Heart left ventricle (tissue), 16 donors: ENCODE measurements at regions not wholly inside any gene's neighbourhood (a gene's known extent, or its start where the extent isn't known, plus 50 kb on each side); places are given as distances from the start of the nearest gene placed in this dataset.

Experiments
- ATAC-seq, 4 donors: fragments of 200-7000 bp; cut with Tn5 transposase; one replicate each; pipeline ENCODE4 v1.9.1; 2020 to 2022; ENCODE audit warnings: moderate library complexity in 4 of 4, mild to moderate bottlenecking in 3 of 4, moderate number of reproducible peaks in 1 of 4
- DNase-seq, 5 donors: peaks; one replicate each; pipeline ENCODE4 v3.0.0-alpha.2; 2020
- H3K27ac ChIP-seq, 12 donors: fragments of 200-600 bp; sonication (generic) in 4 of 12; one replicate each; pipeline versions ENCODE4 v1.5.0 to v1.8.0; 2016 to 2022; ENCODE audit warnings: mild to moderate bottlenecking in 2 of 12
- H3K27me3 ChIP-seq, 9 donors: fragments of 200-600 bp; sonication (generic) in 2 of 9; one replicate each; pipeline versions ENCODE4 v1.5.1 to v1.8.0; 2016 to 2022; ENCODE audit warnings: mild to moderate bottlenecking in 3 of 9
- H3K36me3 ChIP-seq, 9 donors: fragments of 200-600 bp; sonication (generic) in 2 of 9; one replicate each; pipeline versions ENCODE4 v1.5.0 to v1.8.0; 2018 to 2022; ENCODE audit warnings: mild to moderate bottlenecking in 2 of 9
- H3K4me1 ChIP-seq, 12 donors: fragments of 200-600 bp; sonication (generic) in 4 of 12; one replicate each; pipeline versions ENCODE4 v1.5.0 to v1.8.0; 2016 to 2022; ENCODE audit warnings: mild to moderate bottlenecking in 3 of 12
- H3K4me3 ChIP-seq, 12 donors: fragments of 200-600 bp; sonication (generic) in 4 of 12; one replicate each; pipeline versions ENCODE4 v1.5.0 to v1.8.0; 2017 to 2022; ENCODE audit warnings: mild to moderate bottlenecking in 9 of 12, moderate library complexity in 4 of 12
- H3K9me3 ChIP-seq, 12 donors: fragments of 200-600 bp; sonication (generic) in 4 of 12; one replicate each; pipeline versions ENCODE4 v1.5.0 to v1.8.0; 2016 to 2022; ENCODE audit warnings: mild to moderate bottlenecking in 1 of 12
- POLR2A ChIP-seq, 2 donors: fragments of 450-650 bp; IDR thresholded peaks; one replicate each; pipeline ENCODE4 v1.6.1; 2017; ENCODE audit warnings: antibody characterized with exemption in 2 of 2, mild to moderate bottlenecking in 2 of 2, moderate library complexity in 2 of 2
- WGBS, 4 donors: extraction: QIAGEN DNeasy Blood & Tissue Kit in 2 of 4; methylation state at CpG; one replicate each; pipeline versions ENCODE4 v1.1.5 to v1.1.7; 2013 to 2018; 5-methylcytosine and 5-hydroxymethylcytosine counted together
- intact Hi-C, 10 donors: fragments of 100-400 bp; cut with DNase I; formaldehyde crosslinking; loops; one replicate each; pipeline versions ENCODE4 v1.11.1 to v1.14.2; 2022
- TF ChIP-seq, protein P1 (sequence below), 12 donors: fragments of 200-600 bp; sonication (generic) in 4 of 12; IDR thresholded peaks; one replicate each; pipeline versions ENCODE4 v1.5.0 to v1.8.0; 2018 to 2022; ENCODE audit warnings: antibody characterized with exemption in 12 of 12, mild to moderate bottlenecking in 5 of 12
- donor health status: ischemic (EF 13 %, LVEDD 7.1; RV severe dilation, severe dysfunction).
- donor health status: healthy with polysubstance abuse.
- donor health status: DM: no; HTN: yes; CAD: no.
- donor health status: DM: no; HTN: no; CAD: no.
- donor health status: ischemic (EF 25% LVEDD 6.9; RV normal size, moderate dysfunction).
- donor health status: ischemic (EF 25% LVEDD 5.7; RV mildly dilated, moderate dysfunction).
- donor health status: healthy.
- donor health status: DM: yes; HTN: yes; CAD: no.
- donor health status: ischemic (EF 35%, LVEDD 5.7; RV mildly dilated, moderate dysfunction).
- donor health status: nonischemic (EF 11% LVEDD 7.7; RV severe dilation, severe dysfunction).
- donor health status: DM: yes; HTN: yes; CAD: no.
- donor health status: PGD.
- donor health status: ischemic (EF 29% LVEDD 5.4; RV normal size, mild dysfunction).
- donor health status: nonischemic (EF 23%, LVEDD 6.1; RV moderate dilation, normal function).

DNA sequence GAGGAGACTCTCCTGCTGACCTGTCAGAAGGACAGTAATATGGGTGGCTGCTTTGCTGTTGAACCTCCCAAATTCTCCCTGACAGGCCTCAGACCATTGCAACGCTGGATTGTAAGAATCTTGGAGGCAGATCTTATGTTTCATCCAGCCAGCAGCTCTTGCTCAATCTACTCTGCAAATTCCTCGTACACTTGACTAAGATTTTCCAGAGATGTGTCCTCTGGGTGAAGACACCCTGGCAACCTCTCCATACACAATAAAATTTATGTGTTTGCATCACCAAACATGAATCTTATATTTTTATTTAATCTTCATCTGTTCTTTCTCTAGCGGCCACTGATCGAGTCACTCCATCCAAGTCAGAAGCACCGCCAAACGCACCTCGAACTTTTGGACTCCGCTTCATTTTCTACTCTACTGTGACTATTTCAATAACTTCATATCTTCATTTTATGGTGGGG is 623.1 kb downstream of the ACTR3B start:
- 78 to 86% (median 85%) methylated on average over 8 of the region's 8 CpGs for WGBS, 4 donors

DNA sequence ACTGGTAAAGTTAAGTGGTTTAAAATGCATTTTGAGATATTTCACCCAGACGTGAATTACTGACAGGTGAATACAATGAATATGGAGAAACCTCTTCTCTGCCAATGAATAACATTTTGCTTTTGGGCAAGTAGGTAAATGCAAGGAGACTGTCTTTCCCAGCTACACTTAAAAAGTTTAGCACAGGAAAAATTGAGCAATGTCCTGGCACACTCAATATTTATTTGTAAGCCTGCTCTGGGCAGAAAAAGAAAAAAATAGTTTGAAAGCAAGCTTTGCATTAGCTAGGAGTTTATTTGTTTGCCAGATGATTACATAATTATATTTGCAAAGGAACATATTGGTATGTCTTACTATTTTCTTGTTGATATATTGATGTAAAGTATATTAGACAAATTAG is 624.2 kb downstream of the ACTR3B start:
- ATAC-seq (no peak), DNase-seq (no peak)
- 49 to 67% (median 60%) methylated on average over 1 of the region's 1 CpG for WGBS, 4 donors
- no peak overlapping the region for H3K27ac ChIP-seq
- intact Hi-C loops: loop anchor here in 5 of 10 donors (10.0 kb wide), 2 partner anchors 451 to 489 kb away; no protein-coding TSS in a partner anchor
- H3K27me3 ChIP-seq: peaks cover 0 to 6% (median 0%) of the 10 kb centered on the region in 9 donors
- H3K36me3 ChIP-seq: no peaks in the 10 kb centered on the region
- no peak overlapping the region for H3K4me3 ChIP-seq
- no peaks in the 10 kb centered on the region for H3K4me1 ChIP-seq
- TF ChIP-seq POLR2A (IDR thresholded peaks at IDR 0.05): no peak
- TF ChIP-seq, protein P1, sequence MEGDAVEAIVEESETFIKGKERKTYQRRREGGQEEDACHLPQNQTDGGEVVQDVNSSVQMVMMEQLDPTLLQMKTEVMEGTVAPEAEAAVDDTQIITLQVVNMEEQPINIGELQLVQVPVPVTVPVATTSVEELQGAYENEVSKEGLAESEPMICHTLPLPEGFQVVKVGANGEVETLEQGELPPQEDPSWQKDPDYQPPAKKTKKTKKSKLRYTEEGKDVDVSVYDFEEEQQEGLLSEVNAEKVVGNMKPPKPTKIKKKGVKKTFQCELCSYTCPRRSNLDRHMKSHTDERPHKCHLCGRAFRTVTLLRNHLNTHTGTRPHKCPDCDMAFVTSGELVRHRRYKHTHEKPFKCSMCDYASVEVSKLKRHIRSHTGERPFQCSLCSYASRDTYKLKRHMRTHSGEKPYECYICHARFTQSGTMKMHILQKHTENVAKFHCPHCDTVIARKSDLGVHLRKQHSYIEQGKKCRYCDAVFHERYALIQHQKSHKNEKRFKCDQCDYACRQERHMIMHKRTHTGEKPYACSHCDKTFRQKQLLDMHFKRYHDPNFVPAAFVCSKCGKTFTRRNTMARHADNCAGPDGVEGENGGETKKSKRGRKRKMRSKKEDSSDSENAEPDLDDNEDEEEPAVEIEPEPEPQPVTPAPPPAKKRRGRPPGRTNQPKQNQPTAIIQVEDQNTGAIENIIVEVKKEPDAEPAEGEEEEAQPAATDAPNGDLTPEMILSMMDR (IDR thresholded peaks at IDR 0.05): no peak
- no peaks in the 10 kb centered on the region for H3K9me3 ChIP-seq

More for the DNA sequence above, 623.1 kb downstream of the ACTR3B start:
- Histone ChIP-seq H3K27ac (peak overlapping the region in 1 of 12 donors; percentile 69), H3K4me3 (no peak overlapping the region), H3K36me3 (no peaks in the 10 kb centered on the region), H3K9me3 (no peaks in the 10 kb centered on the region), H3K4me1 (no peaks in the 10 kb centered on the region), H3K27me3 (peaks cover 0 to 6% (median 0%) of the 10 kb centered on the region in 9 donors)
- DNase-seq: no peak
- intact Hi-C loops: loop anchor here in 5 of 10 donors (10.0 kb wide), 2 partner anchors 452 to 488 kb away; no protein-coding TSS in a partner anchor
- TF ChIP-seq, protein P1 (IDR thresholded peaks at IDR 0.05): no peak
- TF ChIP-seq POLR2A (IDR thresholded peaks at IDR 0.05): no peak
- ATAC-seq: no peak

DNA sequence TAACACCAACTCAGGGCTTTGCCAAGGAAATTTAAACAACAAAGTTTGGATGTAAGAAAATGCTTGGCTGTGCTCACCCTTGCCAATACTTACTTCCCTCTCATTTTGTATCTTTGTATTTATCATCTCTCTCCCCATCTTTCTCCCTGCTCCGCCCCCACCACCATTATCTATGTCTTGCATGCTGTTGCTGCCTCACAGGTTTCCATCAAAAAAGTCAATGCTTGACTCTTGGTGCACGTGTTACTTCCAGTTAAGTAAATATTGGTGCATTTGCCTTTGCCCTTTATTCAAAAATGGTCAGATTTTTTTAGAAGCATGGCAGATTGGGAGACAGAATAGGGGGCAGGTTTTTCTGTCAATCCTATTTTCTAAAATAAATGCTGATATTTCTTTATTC is 626.0 kb downstream of the ACTR3B start:
- Histone ChIP-seq H3K27me3 (peaks cover 0 to 6% (median 0%) of the 10 kb centered on the region in 9 donors), H3K4me1 (no peaks in the 10 kb centered on the region), H3K27ac (no peak overlapping the region), H3K4me3 (no peak overlapping the region), H3K36me3 (no peaks in the 10 kb centered on the region), H3K9me3 (peaks cover 0 to 3% (median 0%) of the 10 kb centered on the region in 12 donors)
- no peak for DNase-seq
- TF ChIP-seq POLR2A (IDR thresholded peaks at IDR 0.05): no peak
- TF ChIP-seq, protein P1 (IDR thresholded peaks at IDR 0.05): no peak
- intact Hi-C loops: loop anchor here in 5 of 10 donors (10.0 kb wide), 2 partner anchors 449 to 491 kb away; no protein-coding TSS in a partner anchor
- no peak for ATAC-seq
- 24 to 51% (median 36%) methylated on average over 2 of the region's 2 CpGs for WGBS, 4 donors

DNA sequence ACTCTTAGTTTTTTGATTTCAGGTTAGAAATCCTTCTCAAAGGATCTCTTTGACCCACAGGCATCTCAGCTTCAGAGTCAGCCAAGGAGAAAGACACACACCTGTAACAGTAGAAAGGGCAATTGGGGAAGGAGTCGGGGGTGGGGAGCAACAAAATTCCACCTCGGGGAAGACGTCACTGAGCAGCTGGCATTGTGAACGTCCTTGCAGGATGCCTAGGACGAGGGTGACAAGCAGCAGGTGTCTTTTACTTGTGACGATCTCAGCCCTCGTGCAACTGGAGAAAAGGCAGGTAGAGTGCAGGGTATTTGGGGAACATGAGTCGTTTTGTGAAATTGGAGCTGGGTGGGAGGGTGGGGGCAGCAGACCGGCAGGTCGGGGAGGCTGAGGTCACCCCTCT is 627.0 kb downstream of the ACTR3B start:
- Histone ChIP-seq H3K4me1 (no peaks in the 10 kb centered on the region), H3K36me3 (no peaks in the 10 kb centered on the region), H3K27ac (no peak overlapping the region), H3K27me3 (peaks cover 0 to 5% (median 0%) of the 10 kb centered on the region in 9 donors), H3K9me3 (peaks cover 0 to 11% (median 0%) of the 10 kb centered on the region in 12 donors), H3K4me3 (no peak overlapping the region)
- no peak for ATAC-seq
- 54 to 65% (median 57%) methylated on average over 10 of the region's 10 CpGs for whole genome bisulfite sequencing, 4 donors
- no peak for DNase-seq
- intact Hi-C loops: loop anchor here in 5 of 10 donors (10.0 kb wide), 2 partner anchors 448 to 492 kb away; no protein-coding TSS in a partner anchor
- TF ChIP-seq, protein P1 (IDR thresholded peaks at IDR 0.05): no peak
- TF ChIP-seq POLR2A (IDR thresholded peaks at IDR 0.05): no peak
